DOHH2 (cell line): ENCODE measurements at regions not wholly inside any gene's neighbourhood (a gene's known extent, or its start where the extent isn't known, plus 50 kb on each side); places are given as distances from the start of the nearest gene placed in this dataset.

Source experiments
- H3F3A ChIP-seq: fragments of 200-600 bp; sonication (generic), shearing (Covaris generic); 2 replicates; pipeline ENCODE4 v1.6.0; 2016; ENCODE audit warnings: antibody characterized with exemption, mild to moderate bottlenecking; ENCODE audit not compliant: control insufficient read depth, insufficient read depth
- H3K27ac ChIP-seq: fragments of 200-600 bp; sonication (generic); 2 replicates; pipeline ENCODE4 v1.5.1; 2014; ENCODE audit warnings: low read depth, mild to moderate bottlenecking, low read length, moderate library complexity
- H3K27me3 ChIP-seq: fragments of 200-600 bp; sonication (generic); 2 replicates; pipeline ENCODE4 v1.6.1; 2014; ENCODE audit warnings: mild to moderate bottlenecking, low read length, mixed read lengths; ENCODE audit not compliant: control insufficient read depth
- H3K36me3 ChIP-seq: fragments of 200-600 bp; sonication (generic); 2 replicates; pipeline ENCODE4 v1.6.1; 2014; ENCODE audit warnings: mild to moderate bottlenecking, low read length, moderate library complexity, mixed read lengths; ENCODE audit not compliant: control insufficient read depth
- H3K4me1 ChIP-seq: fragments of 200-600 bp; sonication (generic); 2 replicates; pipeline ENCODE4 v1.6.1; 2014; ENCODE audit warnings: mild to moderate bottlenecking, low read length, mixed read lengths; ENCODE audit not compliant: control insufficient read depth
- H3K4me2 ChIP-seq: fragments of 200-600 bp; sonication (generic); 2 replicates; pipeline ENCODE4 v1.6.0; 2014; ENCODE audit warnings: mild to moderate bottlenecking, low read length, moderate library complexity
- H3K4me3 ChIP-seq: fragments of 200-600 bp; sonication (generic); 2 replicates; pipeline ENCODE4 v1.5.1; 2014; ENCODE audit warnings: mild to moderate bottlenecking, low read length, mixed read lengths
- H3K79me2 ChIP-seq: fragments of 200-600 bp; sonication (generic); 2 replicates; pipeline ENCODE4 v1.6.1; 2014; ENCODE audit warnings: mild to moderate bottlenecking, low read length, mixed read lengths; ENCODE audit not compliant: control insufficient read depth
- H3K9me2 ChIP-seq: fragments of 200-600 bp; sonication (generic); replicated peaks from 2 replicates; pipeline ENCODE4 v1.6.1; 2014; ENCODE audit warnings: mild to moderate bottlenecking, low read length, mixed read lengths; ENCODE audit not compliant: control insufficient read depth
- H3K9me3 ChIP-seq: fragments of 200-600 bp; sonication (generic); 2 replicates; pipeline ENCODE4 v1.6.1; 2014; ENCODE audit warnings: antibody characterized with exemption, low read length, mixed read lengths; ENCODE audit not compliant: control insufficient read depth, insufficient read depth
- H4K20me1 ChIP-seq: fragments of 200-600 bp; sonication (generic); 2 replicates; pipeline ENCODE4 v1.6.0; 2014; ENCODE audit warnings: low read depth, mild to moderate bottlenecking, antibody characterized with exemption, low read length, moderate library complexity; ENCODE audit not compliant: control insufficient read depth, insufficient read depth
- EZH2phosphoT487 ChIP-seq: fragments of 200-600 bp; sonication (generic); IDR thresholded peaks from 2 replicates; pipeline ENCODE4 v1.6.1; 2017; ENCODE audit warnings: borderline replicate concordance, mild to moderate bottlenecking, antibody characterized with exemption, low read length, moderate library complexity, mixed read lengths
- TF ChIP-seq, protein P1 (sequence below): fragments of 200-600 bp; sonication (generic); IDR thresholded peaks from one replicate; pipeline ENCODE4 v1.5.1; 2014; ENCODE audit warnings: antibody characterized with exemption, mild to moderate bottlenecking, low read depth, low read length; ENCODE audit not compliant: poor library complexity, severe bottlenecking

DNA sequence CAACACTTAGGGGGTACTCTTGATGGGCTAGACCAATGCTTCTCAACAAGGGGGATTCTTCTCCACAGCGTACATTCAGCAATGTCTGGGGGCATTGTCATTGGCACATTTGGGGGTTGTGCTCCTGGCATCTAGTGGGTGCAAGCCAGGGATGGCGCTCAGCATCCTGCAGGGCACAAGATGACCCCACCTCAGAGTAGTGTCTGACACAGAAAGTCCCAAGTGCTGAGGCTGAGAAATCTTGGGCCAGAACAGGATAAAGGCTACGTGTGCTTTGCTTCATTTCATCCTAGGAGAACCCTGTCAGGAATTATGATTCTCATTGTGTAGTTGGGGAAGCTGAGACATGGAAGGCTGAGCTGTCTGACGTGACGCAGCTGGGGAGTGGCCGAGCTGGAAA lies 298.6 kb downstream of the CDH26 start:
- H3K4me1 ChIP-seq: no peaks in the 10 kb centered on the region
- H3K79me2 ChIP-seq: no peaks in the 10 kb centered on the region
- TF ChIP-seq EZH2phosphoT487: no peak
- TF ChIP-seq, protein P1, sequence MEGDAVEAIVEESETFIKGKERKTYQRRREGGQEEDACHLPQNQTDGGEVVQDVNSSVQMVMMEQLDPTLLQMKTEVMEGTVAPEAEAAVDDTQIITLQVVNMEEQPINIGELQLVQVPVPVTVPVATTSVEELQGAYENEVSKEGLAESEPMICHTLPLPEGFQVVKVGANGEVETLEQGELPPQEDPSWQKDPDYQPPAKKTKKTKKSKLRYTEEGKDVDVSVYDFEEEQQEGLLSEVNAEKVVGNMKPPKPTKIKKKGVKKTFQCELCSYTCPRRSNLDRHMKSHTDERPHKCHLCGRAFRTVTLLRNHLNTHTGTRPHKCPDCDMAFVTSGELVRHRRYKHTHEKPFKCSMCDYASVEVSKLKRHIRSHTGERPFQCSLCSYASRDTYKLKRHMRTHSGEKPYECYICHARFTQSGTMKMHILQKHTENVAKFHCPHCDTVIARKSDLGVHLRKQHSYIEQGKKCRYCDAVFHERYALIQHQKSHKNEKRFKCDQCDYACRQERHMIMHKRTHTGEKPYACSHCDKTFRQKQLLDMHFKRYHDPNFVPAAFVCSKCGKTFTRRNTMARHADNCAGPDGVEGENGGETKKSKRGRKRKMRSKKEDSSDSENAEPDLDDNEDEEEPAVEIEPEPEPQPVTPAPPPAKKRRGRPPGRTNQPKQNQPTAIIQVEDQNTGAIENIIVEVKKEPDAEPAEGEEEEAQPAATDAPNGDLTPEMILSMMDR: no peak
- no peaks in the 10 kb centered on the region for H3K27me3 ChIP-seq
- H3K4me3 ChIP-seq: no peak overlapping the region
- no peak overlapping the region for H3K27ac ChIP-seq
- no peaks in the 10 kb centered on the region for H4K20me1 ChIP-seq
- no peaks in the 10 kb centered on the region for H3K9me3 ChIP-seq
- H3F3A ChIP-seq: no peaks in the 10 kb centered on the region
- H3K36me3 ChIP-seq: no peaks in the 10 kb centered on the region
- no peaks in the 10 kb centered on the region for H3K9me2 ChIP-seq
- H3K4me2 ChIP-seq: no peak overlapping the region

DNA sequence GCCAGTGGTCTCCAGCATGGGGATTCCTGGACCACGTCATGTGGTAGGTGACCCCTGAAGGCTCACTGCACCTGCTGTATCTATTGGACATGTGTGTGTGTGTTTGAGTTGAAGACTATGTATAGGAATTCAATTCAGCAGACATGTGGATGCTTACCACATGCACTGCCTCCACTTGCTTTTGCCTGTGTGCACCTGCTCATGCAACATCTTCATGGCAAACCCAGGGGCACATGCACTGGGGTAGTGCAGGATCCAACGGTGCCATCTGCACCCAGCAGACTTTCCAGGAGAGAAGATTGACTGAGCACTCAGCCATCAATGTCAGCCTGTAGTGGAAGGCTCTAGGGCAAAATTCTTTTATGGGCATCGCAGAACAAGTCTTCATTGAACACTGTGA lies 299.4 kb downstream of the CDH26 start:
- Histone ChIP-seq H3K4me2 (no peak overlapping the region), H3K9me2 (no peaks in the 10 kb centered on the region), H3K4me1 (no peaks in the 10 kb centered on the region), H3F3A (no peaks in the 10 kb centered on the region), H3K27me3 (no peaks in the 10 kb centered on the region), H3K4me3 (no peak overlapping the region), H3K79me2 (no peaks in the 10 kb centered on the region), H3K27ac (no peak overlapping the region), H3K36me3 (no peaks in the 10 kb centered on the region), H4K20me1 (no peaks in the 10 kb centered on the region), H3K9me3 (no peaks in the 10 kb centered on the region)
- TF ChIP-seq, protein P1: no peak
- TF ChIP-seq EZH2phosphoT487: no peak

GRCh38 chr20:60258255-60258863 lies 300.1 kb downstream of the CDH26 start:
- no peaks in the 10 kb centered on the region for H4K20me1 ChIP-seq
- H3K36me3 ChIP-seq: no peaks in the 10 kb centered on the region
- TF ChIP-seq, protein P1: no peak
- no peaks in the 10 kb centered on the region for H3K27me3 ChIP-seq
- no peaks in the 10 kb centered on the region for H3F3A ChIP-seq
- H3K4me1 ChIP-seq: no peaks in the 10 kb centered on the region
- H3K9me2 ChIP-seq: no peaks in the 10 kb centered on the region
- no peak overlapping the region for H3K4me3 ChIP-seq
- no peaks in the 10 kb centered on the region for H3K9me3 ChIP-seq
- no peak overlapping the region for H3K4me2 ChIP-seq
- no peak overlapping the region for H3K27ac ChIP-seq
- no peaks in the 10 kb centered on the region for H3K79me2 ChIP-seq
